ENCODE measurements at regions not wholly inside any gene's neighbourhood (a gene's known extent, or its start where the extent isn't known, plus 50 kb on each side); places are given as distances from the start of the nearest gene placed in this dataset.

- Mint-ChIP-seq H3K27me3 (ENCODE audit: unreplicated experiment) (peaks cover 17% of the 10 kb centered on the region), H3K9me3 (ENCODE audit: low read depth, unreplicated experiment) (peaks cover 2% of the 10 kb centered on the region), H3K4me1 (ENCODE audit: low read depth, unreplicated experiment) (no peaks in the 10 kb centered on the region), H3K36me3 (ENCODE audit: insufficient read depth, unreplicated experiment) (no peaks in the 10 kb centered on the region), H3K4me3 (ENCODE audit: low read depth, unreplicated experiment) (no peak overlapping the region), H3K27ac (ENCODE audit: unreplicated experiment) (no peak overlapping the region)
- BruUV-seq (replicated peaks) = no TSS peak
- CTCF ChIA-PET = no interaction called here
- DNase-seq = no peak
- TF ChIP-seq CTCF (IDR thresholded peaks at IDR 0.05; ENCODE audit: unreplicated experiment) = no peak
- intact Hi-C loops (cut with micrococcal nuclease; ENCODE audit: unreplicated experiment) = no loop called here
Measured at GRCh38 chrX:69564665-69565064, 51.2 kb upstream of the EDA start.

- Mint-ChIP-seq H3K9me3 (ENCODE audit: low read depth, unreplicated experiment) (peaks cover 2% of the 10 kb centered on the region), H3K27me3 (ENCODE audit: unreplicated experiment) (peaks cover 23% of the 10 kb centered on the region), H3K36me3 (ENCODE audit: insufficient read depth, unreplicated experiment) (no peaks in the 10 kb centered on the region), H3K4me3 (ENCODE audit: low read depth, unreplicated experiment) (no peak overlapping the region), H3K27ac (ENCODE audit: unreplicated experiment) (no peak overlapping the region), H3K4me1 (ENCODE audit: low read depth, unreplicated experiment) (no peaks in the 10 kb centered on the region)
- intact Hi-C loops (cut with micrococcal nuclease; ENCODE audit: unreplicated experiment) = no loop called here
- BruUV-seq (replicated peaks) = no TSS peak
- CTCF ChIA-PET = no interaction called here
- TF ChIP-seq CTCF (IDR thresholded peaks at IDR 0.05; ENCODE audit: unreplicated experiment) = no peak
- DNase-seq = no peak
Measured at GRCh38 chrX:69565247-69565815, 50.6 kb upstream of the EDA start.
